Fibroblast of villous mesenchyme (primary cell): ENCODE measurements at regions not wholly inside any gene's neighbourhood (a gene's known extent, or its start where the extent isn't known, plus 50 kb on each side); places are given as distances from the start of the nearest gene placed in this dataset.

Experiments used
- DNase-seq: peaks from one replicate; pipeline ENCODE4 v3.0.0-alpha.2; 2010; ENCODE audit warnings: low read depth
- H3K4me3 ChIP-seq: 2 replicates; pipeline ENCODE4 v1.5.1; 2011; ENCODE audit warnings: low read depth, mild to moderate bottlenecking, low read length
- TF ChIP-seq, protein P1 (sequence below): IDR thresholded peaks from 2 replicates; pipeline ENCODE4 v1.5.1; 2012; ENCODE audit warnings: low read depth, mild to moderate bottlenecking, low read length; ENCODE audit not compliant: insufficient read depth

DNA sequence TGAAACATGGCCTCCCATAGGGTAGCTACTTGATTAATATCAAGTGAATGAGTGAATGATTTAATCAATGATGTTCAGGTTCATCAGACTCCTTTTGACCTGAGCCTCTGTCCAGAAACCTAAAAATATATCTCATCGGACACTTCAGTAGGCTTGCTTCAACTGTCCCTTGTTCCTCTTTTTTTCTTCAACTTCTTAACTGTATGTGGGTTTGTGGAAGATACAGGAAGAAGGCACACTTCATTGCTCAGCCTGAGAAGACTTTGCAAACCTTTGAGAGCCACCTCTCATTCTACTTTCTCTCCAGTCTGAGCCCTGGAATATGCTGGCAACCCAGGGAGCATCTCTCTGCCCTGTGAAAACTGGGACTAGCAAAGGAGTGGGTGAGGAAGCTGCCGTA, 557.0 kb downstream of the FGF9 start:
- TF ChIP-seq, protein P1, sequence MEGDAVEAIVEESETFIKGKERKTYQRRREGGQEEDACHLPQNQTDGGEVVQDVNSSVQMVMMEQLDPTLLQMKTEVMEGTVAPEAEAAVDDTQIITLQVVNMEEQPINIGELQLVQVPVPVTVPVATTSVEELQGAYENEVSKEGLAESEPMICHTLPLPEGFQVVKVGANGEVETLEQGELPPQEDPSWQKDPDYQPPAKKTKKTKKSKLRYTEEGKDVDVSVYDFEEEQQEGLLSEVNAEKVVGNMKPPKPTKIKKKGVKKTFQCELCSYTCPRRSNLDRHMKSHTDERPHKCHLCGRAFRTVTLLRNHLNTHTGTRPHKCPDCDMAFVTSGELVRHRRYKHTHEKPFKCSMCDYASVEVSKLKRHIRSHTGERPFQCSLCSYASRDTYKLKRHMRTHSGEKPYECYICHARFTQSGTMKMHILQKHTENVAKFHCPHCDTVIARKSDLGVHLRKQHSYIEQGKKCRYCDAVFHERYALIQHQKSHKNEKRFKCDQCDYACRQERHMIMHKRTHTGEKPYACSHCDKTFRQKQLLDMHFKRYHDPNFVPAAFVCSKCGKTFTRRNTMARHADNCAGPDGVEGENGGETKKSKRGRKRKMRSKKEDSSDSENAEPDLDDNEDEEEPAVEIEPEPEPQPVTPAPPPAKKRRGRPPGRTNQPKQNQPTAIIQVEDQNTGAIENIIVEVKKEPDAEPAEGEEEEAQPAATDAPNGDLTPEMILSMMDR, result no peak

DNA sequence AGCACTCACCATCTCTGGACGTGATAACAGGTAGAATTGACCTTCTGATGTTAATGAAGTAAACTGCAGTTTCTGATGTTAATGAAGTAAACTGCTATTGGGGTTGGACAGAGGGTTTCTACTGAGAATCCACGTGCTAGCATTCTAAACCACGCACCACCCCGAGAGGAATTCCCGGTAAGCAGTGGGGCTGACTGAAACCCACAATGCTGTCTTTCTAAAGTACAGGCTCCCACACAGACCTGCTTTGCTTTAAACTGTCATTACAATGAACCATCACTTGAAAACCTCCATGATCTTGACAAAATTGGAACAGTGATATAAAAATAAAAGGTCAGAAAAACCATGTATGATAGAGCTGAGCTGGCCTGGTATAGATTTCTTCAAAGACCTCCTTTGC, 559.0 kb downstream of the FGF9 start:
- TF ChIP-seq, protein P1, result no peak
- no peak for DNase-seq
- H3K4me3 ChIP-seq, result no peak overlapping the region

More for the DNA sequence above, 557.0 kb downstream of the FGF9 start:
- DNase-seq, result no peak
- no peak overlapping the region for H3K4me3 ChIP-seq

DNA sequence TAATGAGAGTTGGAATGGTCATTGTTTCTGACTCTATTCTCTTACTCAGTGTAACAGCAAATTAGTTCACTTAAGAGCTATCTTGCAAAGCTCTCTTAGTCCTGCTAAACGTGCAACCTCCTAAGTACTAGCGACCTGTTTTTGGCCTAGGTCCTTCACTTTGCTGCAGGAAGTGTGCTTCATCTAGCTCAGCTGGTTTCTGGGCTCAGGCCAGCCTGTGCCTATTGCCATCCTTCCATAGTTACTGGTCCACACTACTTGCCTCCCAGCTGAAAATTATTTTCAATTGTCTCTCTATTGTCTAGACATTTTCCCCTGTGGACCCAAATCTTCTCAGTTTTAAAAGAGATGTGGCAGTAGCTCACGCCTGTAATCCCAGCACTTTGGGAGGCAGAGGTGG, 561.3 kb downstream of the FGF9 start:
- no peak overlapping the region for H3K4me3 ChIP-seq
- DNase-seq, result no peak
- TF ChIP-seq, protein P1, result no peak

DNA sequence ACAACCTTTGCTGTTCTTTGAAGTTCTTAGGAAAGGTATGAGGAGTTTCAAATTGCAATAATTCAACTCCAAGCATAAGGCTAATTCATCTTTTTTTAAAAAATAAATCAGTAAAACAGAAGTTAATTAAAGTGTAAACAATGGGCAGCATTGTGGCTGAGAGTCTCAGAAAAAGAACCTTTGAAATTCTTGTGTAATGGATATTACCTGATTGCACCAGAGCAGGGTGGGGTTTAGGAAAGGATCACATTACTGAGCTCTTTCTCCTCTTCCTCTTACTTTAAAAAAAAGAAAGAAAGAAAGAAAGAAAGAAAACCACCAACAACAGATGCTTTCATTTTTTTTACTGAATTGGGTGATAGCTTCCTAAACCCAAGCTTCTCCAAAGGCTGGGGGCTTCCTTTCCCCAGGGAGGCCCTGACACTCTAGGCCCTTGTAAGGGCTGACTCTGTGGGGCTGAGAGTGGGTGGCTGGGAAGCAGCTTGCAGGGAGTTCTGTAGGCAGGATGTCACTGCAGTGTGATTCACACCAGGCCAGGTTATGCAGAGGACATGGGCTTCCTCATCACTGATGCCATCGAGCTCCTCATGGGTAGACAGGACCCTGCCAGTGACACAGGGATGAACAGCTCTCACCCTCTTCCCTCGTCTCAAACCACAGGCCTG, 564.5 kb downstream of the FGF9 start:
- TF ChIP-seq, protein P1, result no peak
- no peak overlapping the region for H3K4me3 ChIP-seq
- DNase-seq, result no peak

DNA sequence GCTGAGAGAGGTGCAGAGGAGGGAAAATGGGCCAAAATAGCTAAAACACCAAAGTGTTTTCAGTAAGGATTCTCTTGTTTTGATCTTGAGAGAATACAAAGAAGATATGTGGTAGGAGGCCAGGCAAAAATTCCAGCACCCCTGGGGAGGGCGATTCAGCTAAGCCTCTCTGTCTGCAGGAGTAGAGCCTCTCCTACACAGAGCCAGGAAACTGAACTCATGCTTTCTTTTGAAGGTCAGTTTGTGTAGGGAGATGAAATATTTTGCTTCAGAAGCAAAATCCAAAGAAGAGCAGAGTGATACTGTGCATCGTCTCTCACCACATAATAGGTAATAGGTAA, 565.0 kb downstream of the FGF9 start:
- TF ChIP-seq, protein P1, result no peak
- H3K4me3 ChIP-seq, result no peak overlapping the region
- DNase-seq, result no peak

DNA sequence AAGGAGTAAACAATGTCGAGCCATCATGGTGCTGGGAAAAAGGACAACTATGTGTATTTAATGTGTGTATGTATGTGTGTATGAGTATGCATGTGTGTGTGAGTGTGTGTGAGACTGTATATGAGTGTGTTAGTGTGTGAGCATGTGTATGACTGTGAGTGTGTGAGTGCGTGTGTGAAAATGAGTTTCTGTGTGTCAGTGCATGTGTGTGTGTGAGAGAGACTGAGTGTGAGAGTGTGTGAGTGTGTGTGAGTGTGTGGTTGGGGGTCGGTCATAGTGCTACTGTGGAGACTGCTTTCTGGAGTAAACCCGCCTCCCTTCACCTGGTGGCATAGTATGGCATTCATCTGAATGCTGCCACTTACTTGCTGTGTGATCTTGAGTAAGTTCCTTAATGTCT, 567.4 kb downstream of the FGF9 start:
- H3K4me3 ChIP-seq, result no peak overlapping the region
- TF ChIP-seq, protein P1, result no peak
- DNase-seq, result no peak

DNA sequence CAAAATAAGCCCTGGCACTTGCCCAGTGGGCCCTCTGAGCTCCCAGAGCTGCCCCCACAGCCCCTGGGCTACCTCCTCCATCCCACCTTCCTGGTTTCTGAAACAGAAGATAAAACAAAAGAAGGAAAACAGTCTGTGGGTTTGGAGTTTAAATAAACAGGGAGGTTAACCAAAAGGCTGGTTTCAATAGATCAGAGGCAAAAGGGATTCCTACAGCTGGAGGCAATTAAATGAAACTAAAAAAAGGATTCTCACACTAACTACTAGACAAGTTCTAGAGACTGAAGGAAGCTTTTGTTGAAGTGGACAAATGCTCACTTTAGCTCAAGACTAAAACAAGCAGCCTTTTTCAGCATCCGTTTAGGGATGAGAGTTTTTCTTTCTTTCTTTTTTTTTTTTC, 569.8 kb downstream of the FGF9 start:
- TF ChIP-seq, protein P1, result no peak
- no peak for DNase-seq
- no peak overlapping the region for H3K4me3 ChIP-seq
